ENCODE measurements at regions not wholly inside any gene's neighbourhood (a gene's known extent, or its start where the extent isn't known, plus 50 kb on each side); places are given as distances from the start of the nearest gene placed in this dataset.

DNA sequence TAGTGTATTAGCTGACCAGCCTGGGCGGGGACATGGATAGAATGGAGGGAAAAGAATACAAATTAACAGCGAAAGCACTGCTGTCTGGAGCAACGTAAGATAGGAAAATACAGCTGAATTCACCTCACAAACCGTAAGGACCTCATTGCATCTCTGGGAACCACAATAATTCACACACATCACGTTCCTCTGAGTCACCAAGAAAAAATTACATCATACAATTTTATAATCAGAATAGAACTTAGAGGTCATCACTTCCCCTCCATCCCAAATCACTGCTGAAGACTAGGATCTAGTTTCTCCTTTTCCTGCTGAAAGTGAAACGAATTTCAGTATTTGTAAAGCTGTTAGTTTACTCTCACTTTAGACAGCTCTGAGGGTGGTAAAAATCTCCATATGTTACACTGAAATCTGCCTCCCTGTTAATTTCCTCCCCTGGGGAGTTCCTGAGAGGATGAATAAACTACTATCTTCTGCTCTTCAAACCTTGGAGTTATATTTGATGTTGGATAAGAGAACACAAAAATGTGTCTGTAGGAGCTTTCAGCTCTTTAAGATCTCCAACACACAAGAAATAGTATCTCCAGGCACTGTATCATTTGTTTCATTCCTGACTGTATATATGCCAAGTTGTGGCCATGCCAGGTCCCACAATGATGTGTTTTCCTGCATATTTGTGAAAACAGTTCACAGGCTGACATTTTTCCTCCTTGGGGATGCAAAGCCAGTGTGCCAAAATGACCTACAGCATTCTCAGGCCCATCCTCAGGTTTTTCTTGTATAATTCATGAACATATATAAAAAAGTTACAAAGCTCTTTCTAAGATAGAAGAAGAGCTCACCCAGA, 63.8 kb upstream of the SSTR1 start:
- ChIA-PET POLR2A (interaction anchor here (0.6 to 8.1 kb wide), 11 partner anchors 8 to 53 kb away, joined by 3 to 91 read pairs (median 4); no protein-coding TSS in a partner anchor), CTCF (ENCODE audit: unreplicated experiment) (interaction anchor here (0.9 kb wide), 1 partner anchor 18 kb away, joined by 3 read pairs; no protein-coding TSS in a partner anchor)
- TF ChIP-seq, protein P1, sequence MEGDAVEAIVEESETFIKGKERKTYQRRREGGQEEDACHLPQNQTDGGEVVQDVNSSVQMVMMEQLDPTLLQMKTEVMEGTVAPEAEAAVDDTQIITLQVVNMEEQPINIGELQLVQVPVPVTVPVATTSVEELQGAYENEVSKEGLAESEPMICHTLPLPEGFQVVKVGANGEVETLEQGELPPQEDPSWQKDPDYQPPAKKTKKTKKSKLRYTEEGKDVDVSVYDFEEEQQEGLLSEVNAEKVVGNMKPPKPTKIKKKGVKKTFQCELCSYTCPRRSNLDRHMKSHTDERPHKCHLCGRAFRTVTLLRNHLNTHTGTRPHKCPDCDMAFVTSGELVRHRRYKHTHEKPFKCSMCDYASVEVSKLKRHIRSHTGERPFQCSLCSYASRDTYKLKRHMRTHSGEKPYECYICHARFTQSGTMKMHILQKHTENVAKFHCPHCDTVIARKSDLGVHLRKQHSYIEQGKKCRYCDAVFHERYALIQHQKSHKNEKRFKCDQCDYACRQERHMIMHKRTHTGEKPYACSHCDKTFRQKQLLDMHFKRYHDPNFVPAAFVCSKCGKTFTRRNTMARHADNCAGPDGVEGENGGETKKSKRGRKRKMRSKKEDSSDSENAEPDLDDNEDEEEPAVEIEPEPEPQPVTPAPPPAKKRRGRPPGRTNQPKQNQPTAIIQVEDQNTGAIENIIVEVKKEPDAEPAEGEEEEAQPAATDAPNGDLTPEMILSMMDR (conservative IDR thresholded peaks at IDR 0.05; ENCODE audit: low read length): no peak
- no peak for TF ChIP-seq EZH2phosphoT487 (IDR thresholded peaks at IDR 0.05; ENCODE audit: borderline replicate concordance, low read depth, low read length)
- Histone ChIP-seq H3K4me1 (ENCODE audit: insufficient read depth, low read length, poor library complexity, severe bottlenecking) (peaks cover 18% of the 10 kb centered on the region), H3K4me2 (ENCODE audit: low read length) (peak overlapping the region; percentile 18; the same call in 1 of the 2 replicates), H2AFZ (ENCODE audit: low read length) (peak overlapping the region; percentile 76), H3K9me3 (ENCODE audit: low read length) (no peaks in the 10 kb centered on the region; the same call in 1 of the 2 replicates), H3K27ac (ENCODE audit: low read depth, low read length, poor library complexity, severe bottlenecking) (no peak overlapping the region), H4K20me1 (ENCODE audit: insufficient read depth, low read length) (no peaks in the 10 kb centered on the region), H3K36me3 (ENCODE audit: insufficient read depth, low read length) (no peaks in the 10 kb centered on the region; the same call in 1 of the 2 replicates), H3K4me3 (ENCODE audit: low read depth, low read length, poor library complexity, severe bottlenecking) (no peak overlapping the region), H3K79me2 (ENCODE audit: insufficient read depth, low read depth, low read length) (no peaks in the 10 kb centered on the region), H3K9me2 (ENCODE audit: insufficient read depth, low read length) (no peaks in the 10 kb centered on the region)
- BruUV-seq (replicated peaks): no TSS peak
- intact Hi-C loops (cut with micrococcal nuclease; ENCODE audit: unreplicated experiment): no loop called here
- no peak for DNase-seq (ENCODE audit: low spot score)

DNA sequence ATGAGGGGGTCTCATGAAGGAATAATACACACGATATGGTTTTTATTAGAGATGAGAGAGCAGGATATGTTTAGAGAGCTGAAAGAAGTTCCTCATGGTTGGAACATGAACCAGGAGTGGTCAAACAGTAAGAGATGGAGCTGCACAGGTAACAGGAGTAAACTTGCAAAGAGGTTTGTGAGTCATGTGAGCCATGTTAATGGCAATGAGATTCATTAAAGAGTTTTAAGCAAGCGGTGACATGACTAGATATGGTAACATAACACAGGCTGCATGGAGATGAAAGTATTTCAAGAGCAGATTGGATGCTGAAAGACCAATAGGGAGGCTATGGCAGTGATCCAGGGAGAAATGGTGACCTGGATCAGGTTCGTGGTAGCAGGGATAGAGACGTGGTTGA, 62.6 kb upstream of the SSTR1 start:
- no peak overlapping the region for H3K27ac ChIP-seq (ENCODE audit: low read depth, low read length, poor library complexity, severe bottlenecking)
- H4K20me1 ChIP-seq (ENCODE audit: insufficient read depth, low read length): no peaks in the 10 kb centered on the region
- no peaks in the 10 kb centered on the region for H3K9me2 ChIP-seq (ENCODE audit: insufficient read depth, low read length)
- H3K79me2 ChIP-seq (ENCODE audit: insufficient read depth, low read depth, low read length): no peaks in the 10 kb centered on the region
- intact Hi-C loops (cut with micrococcal nuclease; ENCODE audit: unreplicated experiment): no loop called here
- TF ChIP-seq EZH2phosphoT487 (IDR thresholded peaks at IDR 0.05; ENCODE audit: borderline replicate concordance, low read depth, low read length): no peak
- TF ChIP-seq, protein P1 (conservative IDR thresholded peaks at IDR 0.05; ENCODE audit: low read length): no peak
- ChIA-PET POLR2A (interaction anchor here (0.5 to 8.1 kb wide), 5 partner anchors 9 to 71 kb away, joined by 3 to 91 read pairs (median 10); no protein-coding TSS in a partner anchor), CTCF (ENCODE audit: unreplicated experiment) (no interaction called here)
- H3K4me3 ChIP-seq (ENCODE audit: low read depth, low read length, poor library complexity, severe bottlenecking): no peak overlapping the region
- no TSS peak for BruUV-seq (replicated peaks)
- no peaks in the 10 kb centered on the region; the same call in 1 of the 2 replicates for H3K36me3 ChIP-seq (ENCODE audit: insufficient read depth, low read length)
- no peak overlapping the region for H3K4me2 ChIP-seq (ENCODE audit: low read length)
- H3K9me3 ChIP-seq (ENCODE audit: low read length): no peaks in the 10 kb centered on the region; the same call in 1 of the 2 replicates
- H2AFZ ChIP-seq (ENCODE audit: low read length): peak overlapping the region; percentile 10; the same call in 1 of the 2 replicates
- H3K4me1 ChIP-seq (ENCODE audit: insufficient read depth, low read length, poor library complexity, severe bottlenecking): peaks cover 18% of the 10 kb centered on the region
- no peak for DNase-seq (ENCODE audit: low spot score)

DNA sequence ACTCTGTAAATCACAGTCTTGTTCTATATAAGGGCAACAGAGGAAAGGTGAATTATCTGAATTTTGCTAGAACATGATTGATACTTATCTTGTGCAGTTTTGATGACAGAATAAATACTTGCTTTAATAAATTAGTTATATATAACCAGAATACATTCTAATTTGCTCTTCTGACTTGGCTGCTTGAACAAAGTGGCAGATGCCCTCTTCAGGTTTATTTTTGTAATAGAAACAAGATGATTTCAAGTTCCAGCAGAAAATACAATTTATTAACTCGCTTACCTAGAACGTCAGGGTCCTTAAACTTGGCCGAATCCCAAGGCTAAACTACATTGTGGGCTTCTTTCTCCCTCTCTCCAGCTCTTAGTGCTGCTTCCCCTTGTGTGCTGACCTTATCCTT, 57.6 kb upstream of the SSTR1 start:
- ChIA-PET POLR2A (interaction anchor here (1.0 to 1.7 kb wide), 5 partner anchors 8 to 158 kb away, joined by 3 to 6 read pairs (median 4); no protein-coding TSS in a partner anchor), CTCF (ENCODE audit: unreplicated experiment) (no interaction called here)
- Histone ChIP-seq H3K9me3 (ENCODE audit: low read length) (no peaks in the 10 kb centered on the region), H3K36me3 (ENCODE audit: insufficient read depth, low read length) (no peaks in the 10 kb centered on the region), H3K79me2 (ENCODE audit: insufficient read depth, low read depth, low read length) (no peaks in the 10 kb centered on the region), H3K4me3 (ENCODE audit: low read depth, low read length, poor library complexity, severe bottlenecking) (no peak overlapping the region), H3K4me2 (ENCODE audit: low read length) (no peak overlapping the region), H3K9me2 (ENCODE audit: insufficient read depth, low read length) (no peaks in the 10 kb centered on the region), H2AFZ (ENCODE audit: low read length) (peak overlapping the region; percentile 42; the same call in 1 of the 2 replicates), H3K27ac (ENCODE audit: low read depth, low read length, poor library complexity, severe bottlenecking) (no peak overlapping the region), H4K20me1 (ENCODE audit: insufficient read depth, low read length) (no peaks in the 10 kb centered on the region), H3K4me1 (ENCODE audit: insufficient read depth, low read length, poor library complexity, severe bottlenecking) (peaks cover 6% of the 10 kb centered on the region)
- DNase-seq (ENCODE audit: low spot score): no peak
- BruUV-seq (replicated peaks): no TSS peak
- TF ChIP-seq, protein P1 (conservative IDR thresholded peaks at IDR 0.05; ENCODE audit: low read length): peak; percentile 39; the same call in 1 of the 2 replicates
- no peak for TF ChIP-seq EZH2phosphoT487 (IDR thresholded peaks at IDR 0.05; ENCODE audit: borderline replicate concordance, low read depth, low read length)
- intact Hi-C loops (cut with micrococcal nuclease; ENCODE audit: unreplicated experiment): no loop called here
